GM21381 (cell line): ENCODE measurements at regions not wholly inside any gene's neighbourhood (a gene's known extent, or its start where the extent isn't known, plus 50 kb on each side); places are given as distances from the start of the nearest gene placed in this dataset.
"Not testable (repeated sequence)": the region's sequence is repeated elsewhere in the genome, so short reads cannot be mapped to it uniquely, and the experiment has no call there.

Source experiments
- ATAC-seq: cut with Tn5 transposase; IDR thresholded peaks from one replicate; pipeline ENCODE4 v1.9.1; 2021; ENCODE audit warnings: mild to moderate bottlenecking, moderate library complexity; ENCODE audit not compliant: unreplicated experiment

GRCh38 chr12:32010631-32011336, 51.6 kb downstream of the RESF1 start:
- no peak for ATAC-seq

- no peak for ATAC-seq
Observed at GRCh38 chr12:32012249-32012785, 53.1 kb downstream of the RESF1 start.

GRCh38 chr12:32015036-32015435, 55.8 kb downstream of the RESF1 start:
- ATAC-seq = no peak

GRCh38 chr12:32016680-32017482, 57.7 kb downstream of the RESF1 start:
- no peak for ATAC-seq

GRCh38 chr12:32021346-32021773, 62.1 kb downstream of the RESF1 start:
- no peak for ATAC-seq

GRCh38 chr12:32022387-32022786, 63.2 kb downstream of the RESF1 start:
- not testable (repeated sequence) for ATAC-seq

GRCh38 chr12:32023861-32024260, 64.6 kb downstream of the RESF1 start:
- ATAC-seq = not testable (repeated sequence)

- no peak for ATAC-seq
Observed at GRCh38 chr12:32024884-32025592, 65.8 kb downstream of the RESF1 start.

- peak; percentile 64 for ATAC-seq
Observed at GRCh38 chr12:32025906-32026305, 66.7 kb downstream of the RESF1 start.

- ATAC-seq = no peak
Observed at GRCh38 chr12:32027684-32028365, 68.6 kb downstream of the RESF1 start.

GRCh38 chr12:32030151-32030550, 70.9 kb downstream of the RESF1 start:
- no peak for ATAC-seq

GRCh38 chr12:32030676-32031075, 71.5 kb downstream of the RESF1 start:
- no peak for ATAC-seq

- no peak for ATAC-seq
Observed at GRCh38 chr12:32031109-32031508, 71.9 kb downstream of the RESF1 start.

- no peak for ATAC-seq
Observed at GRCh38 chr12:32032205-32032810, 73.1 kb downstream of the RESF1 start.

GRCh38 chr12:32033406-32033805, 73.2 kb upstream of the BICD1 start:
- ATAC-seq = no peak

GRCh38 chr12:32034045-32034444, 72.6 kb upstream of the BICD1 start:
- ATAC-seq = no peak

GRCh38 chr12:32036477-32037263, 70.0 kb upstream of the BICD1 start:
- ATAC-seq = no peak

GRCh38 chr12:32039347-32039746, 67.3 kb upstream of the BICD1 start:
- ATAC-seq = no peak

GRCh38 chr12:32039917-32040575, 66.6 kb upstream of the BICD1 start:
- ATAC-seq = no peak
